Natural killer cell treated with Interleukin-12 subunit alpha and Interleukin-12 subunit beta and Interleukin-15 and Interleukin-18, amount 100 ng/mL, for 72 hours (primary cell): ENCODE measurements at regions not wholly inside any gene's neighbourhood (a gene's known extent, or its start where the extent isn't known, plus 50 kb on each side); places are given as distances from the start of the nearest gene placed in this dataset.
A peak's percentile ranks its signal among the peaks of the same experiment; 100 is the strongest.
"Not testable (repeated sequence)": the region's sequence is repeated elsewhere in the genome, so short reads cannot be mapped to it uniquely, and the experiment has no call there.

Experiments used
- ATAC-seq, 2 donors: fragments of 150-1000 bp; cut with Tn5 transposase in 1 of 2; sonication (Bioruptor Pico), chemical (Tn5 transposase) in 1 of 2; 2 replicates each; pipeline ENCODE4 v1.10.0; 2021
- DNase-seq: peaks from one replicate; pipeline ENCODE4 v3.0.0; 2022; ENCODE audit warnings: low spot score
- H3K27ac Mint-ChIP-seq, 2 donors: 1 replicate in 1 of 2; 2 replicates in 1 of 2; pipeline ENCODE4 v1.8.0; 2022; ENCODE audit warnings: mixed read lengths in 2 of 2, mild to moderate bottlenecking in 1 of 2, moderate library complexity in 1 of 2
- H3K27me3 Mint-ChIP-seq, 2 donors: 1 replicate in 1 of 2; 2 replicates in 1 of 2; pipeline ENCODE4 v1.8.0; 2022; ENCODE audit warnings: mixed read lengths in 2 of 2
- H3K36me3 Mint-ChIP-seq: one replicate; pipeline ENCODE4 v1.8.0; 2022; ENCODE audit warnings: mixed read lengths
- H3K4me1 Mint-ChIP-seq, 2 donors: 1 replicate in 1 of 2; 2 replicates in 1 of 2; pipeline ENCODE4 v1.8.0; 2022; ENCODE audit warnings: low read depth in 2 of 2, mixed read lengths in 2 of 2, mild to moderate bottlenecking in 1 of 2
- H3K4me3 Mint-ChIP-seq: one replicate; pipeline ENCODE4 v1.8.0; 2022; ENCODE audit warnings: mixed read lengths
- H3K9me3 Mint-ChIP-seq: 2 replicates; pipeline ENCODE4 v1.8.0; 2022; ENCODE audit warnings: mixed read lengths

DNA sequence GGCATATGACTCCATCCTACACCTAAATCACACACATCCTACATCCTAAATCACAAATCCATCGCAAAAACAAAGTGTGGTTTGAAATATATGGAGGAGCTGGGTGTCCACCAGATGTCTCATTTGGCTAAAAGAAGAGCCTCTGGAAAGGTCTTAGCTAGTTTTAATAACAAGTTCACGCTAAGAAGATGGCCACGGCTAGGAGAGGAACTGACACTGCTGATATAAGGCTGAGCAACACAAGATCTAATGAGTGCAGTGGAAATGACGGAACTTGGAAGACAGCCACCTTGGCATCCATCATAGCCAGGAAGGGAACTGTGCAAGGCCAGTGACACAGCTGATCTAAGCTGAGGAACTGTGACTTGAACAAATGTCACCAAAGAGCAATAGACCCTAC, 60.0 kb upstream of the AGAP1 start:
- Mint-ChIP-seq H3K27ac (no peak overlapping the region), H3K4me1 (no peaks in the 10 kb centered on the region)
- ATAC-seq, result no peak

DNA sequence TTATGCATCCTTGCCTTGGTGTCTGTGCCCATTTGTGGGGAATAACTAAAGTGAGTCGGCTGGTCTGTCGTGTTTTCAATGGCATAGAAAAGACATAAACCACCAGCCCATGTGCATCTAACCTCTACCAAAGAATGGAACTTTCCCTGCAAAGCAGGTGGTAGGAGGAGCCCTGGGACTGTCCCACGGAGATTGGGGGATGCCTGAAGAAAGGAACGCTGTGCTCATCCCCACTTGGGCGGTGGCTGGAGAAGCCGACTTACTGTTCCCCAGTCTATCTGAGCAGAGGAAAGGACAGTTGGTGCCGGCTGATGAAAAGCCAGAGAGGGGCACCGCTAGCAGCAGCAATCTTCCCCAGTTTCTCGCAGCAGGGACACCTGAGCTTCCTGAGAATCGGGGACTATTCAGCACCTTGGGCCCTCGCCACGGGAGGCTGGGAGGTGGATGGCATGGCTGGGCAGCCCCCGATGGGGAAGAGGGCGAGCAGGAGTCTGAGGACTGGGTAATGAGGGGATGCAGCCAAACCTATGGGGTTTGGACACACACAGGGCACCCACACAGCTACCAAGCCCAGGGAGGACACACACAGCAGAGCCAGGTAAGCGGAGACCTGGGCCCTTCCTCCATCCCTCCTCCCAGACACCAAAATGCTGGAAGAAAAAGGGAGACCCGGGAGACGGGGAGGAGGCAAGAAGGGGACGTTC, 53.7 kb upstream of the AGAP1 start:
- Mint-ChIP-seq H3K9me3 (no peaks in the 10 kb centered on the region), H3K4me1 (no peaks in the 10 kb centered on the region), H3K27ac (no peak overlapping the region), H3K4me3 (no peak overlapping the region), H3K36me3 (no peaks in the 10 kb centered on the region), H3K27me3 (peaks cover 2 to 17% of the 10 kb centered on the region in 2 donors)
- peak in 1 of 2 donors; percentile 66 for ATAC-seq
- DNase-seq, result no peak

More for the DNA sequence above, 60.0 kb upstream of the AGAP1 start:
- no peaks in the 10 kb centered on the region for H3K36me3 Mint-ChIP-seq
- H3K9me3 Mint-ChIP-seq, result no peaks in the 10 kb centered on the region
- peaks cover 16 to 25% of the 10 kb centered on the region in 2 donors for H3K27me3 Mint-ChIP-seq
- no peak for DNase-seq
- no peak overlapping the region for H3K4me3 Mint-ChIP-seq

DNA sequence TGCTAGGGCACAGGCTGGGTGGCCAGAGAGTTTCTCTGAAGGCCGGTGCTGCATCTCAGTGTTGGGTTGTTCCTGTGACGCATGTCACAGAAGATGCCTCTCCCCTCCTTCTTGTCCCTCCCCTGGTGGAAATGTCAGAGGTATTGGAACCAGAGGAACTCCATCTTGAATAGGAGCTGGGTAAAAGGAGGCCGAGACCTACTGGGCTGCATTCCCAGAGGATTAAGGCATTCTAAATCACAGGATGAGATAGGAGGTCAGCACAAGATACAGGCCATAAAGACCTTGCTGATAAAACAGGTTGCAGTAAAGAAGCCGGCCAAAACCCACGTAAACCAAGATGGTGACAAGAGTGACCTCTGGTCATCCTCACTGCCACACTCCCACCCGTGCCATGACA, 50.3 kb upstream of the AGAP1 start:
- H3K36me3 Mint-ChIP-seq, H3K9me3 Mint-ChIP-seq: not testable (repeated sequence)

More for the DNA sequence above, 50.3 kb upstream of the AGAP1 start:
- not testable (repeated sequence) for H3K4me1 Mint-ChIP-seq, ATAC-seq, H3K4me3 Mint-ChIP-seq, H3K27ac Mint-ChIP-seq, DNase-seq
- H3K27me3 Mint-ChIP-seq, result peaks cover 0 to 17% of the 10 kb centered on the region in 2 donors
